ENCODE measurements at regions not wholly inside any gene's neighbourhood (a gene's known extent, or its start where the extent isn't known, plus 50 kb on each side); places are given as distances from the start of the nearest gene placed in this dataset.

DNA sequence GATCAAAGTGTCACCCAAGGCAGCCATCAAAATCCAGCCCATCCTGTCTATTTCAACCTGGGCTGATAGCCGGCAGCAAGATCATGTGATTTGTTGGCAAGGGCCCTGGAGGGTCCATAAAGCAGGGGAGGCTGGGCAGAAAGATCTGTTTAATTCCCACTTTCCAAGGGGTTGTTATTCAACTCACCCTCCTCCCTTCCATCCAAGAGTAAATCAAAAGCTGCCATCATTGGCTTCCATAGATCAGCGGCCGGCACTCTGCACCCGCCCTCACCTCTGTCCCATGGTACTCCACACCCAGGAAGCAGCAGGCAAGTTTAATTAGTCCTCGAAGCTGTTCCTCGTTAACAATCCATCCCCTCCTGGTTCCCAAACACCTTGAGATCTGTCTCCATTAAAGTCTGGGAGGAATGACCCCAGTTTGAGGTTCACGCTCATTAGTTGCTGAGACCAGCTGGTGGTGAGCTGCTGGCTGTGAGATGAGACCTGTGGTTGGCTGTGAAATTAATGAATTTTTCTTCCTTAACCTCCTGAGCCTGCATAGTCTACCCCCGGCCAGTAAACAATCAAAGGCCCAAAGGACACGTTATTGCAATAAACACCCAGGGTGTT is 120.6 kb upstream of the CHST15 start:
- H3K36me3 ChIP-seq, result no peaks in the 10 kb centered on the region
- H3K4me1 ChIP-seq, result no peaks in the 10 kb centered on the region
- no peak for TF ChIP-seq CTCF (IDR thresholded peaks at IDR 0.05)
- H3K4me3 ChIP-seq, result no peak overlapping the region
- intact Hi-C loops (cut with DNase I), result no loop called here
- peaks cover 0 to 15% (median 0%) of the 10 kb centered on the region in 11 donors for H3K9me3 ChIP-seq
- no peak overlapping the region for H3K27ac ChIP-seq
- H3K27me3 ChIP-seq, result peaks cover 0 to 11% (median 0%) of the 10 kb centered on the region in 7 donors
- 87 to 88% methylated on average over 9 of the region's 9 CpGs for WGBS, 2 donors
- DNase-seq (no peak), ATAC-seq (no peak)

GRCh38 chr10:124213471-124213870 is 120.1 kb upstream of the CHST15 start:
- DNase-seq (no peak), ATAC-seq (no peak)
- Histone ChIP-seq H3K27me3 (peaks cover 0 to 11% (median 0%) of the 10 kb centered on the region in 7 donors), H3K4me3 (no peak overlapping the region), H3K9me3 (peaks cover 0 to 15% (median 0%) of the 10 kb centered on the region in 11 donors), H3K27ac (no peak overlapping the region), H3K36me3 (no peaks in the 10 kb centered on the region), H3K4me1 (no peaks in the 10 kb centered on the region)
- intact Hi-C loops (cut with DNase I), result no loop called here
- TF ChIP-seq CTCF (IDR thresholded peaks at IDR 0.05), result no peak
- WGBS, 2 donors, result 91 to 92% methylated on average over 2 of the region's 2 CpGs

DNA sequence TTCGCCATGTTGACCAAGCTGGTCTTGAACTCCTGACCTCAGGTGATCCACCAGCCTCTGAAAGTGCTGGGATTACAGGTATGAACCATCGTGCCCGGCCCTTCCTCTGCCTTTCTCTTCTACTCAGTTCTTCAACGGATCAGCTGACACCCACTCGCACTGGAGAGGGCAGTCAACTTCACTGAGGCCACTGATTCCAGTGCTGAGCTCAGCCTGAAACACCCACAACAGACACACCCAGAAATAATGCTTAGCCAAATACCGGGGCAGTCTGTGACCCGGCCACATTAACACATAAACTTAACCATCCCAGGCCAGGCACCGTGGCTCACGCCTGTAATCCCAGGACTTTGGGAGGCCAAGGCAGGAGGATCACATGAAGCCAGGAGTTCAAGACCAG is 119.3 kb upstream of the CHST15 start:
- Histone ChIP-seq H3K27me3 (peaks cover 0 to 11% (median 0%) of the 10 kb centered on the region in 7 donors), H3K27ac (no peak overlapping the region), H3K36me3 (no peaks in the 10 kb centered on the region), H3K4me1 (no peaks in the 10 kb centered on the region), H3K4me3 (no peak overlapping the region), H3K9me3 (peaks cover 0 to 15% (median 0%) of the 10 kb centered on the region in 11 donors)
- no peak for TF ChIP-seq CTCF (IDR thresholded peaks at IDR 0.05)
- intact Hi-C loops (cut with DNase I), result no loop called here
- 91 to 94% methylated on average over 9 of the region's 9 CpGs for WGBS, 2 donors
- DNase-seq (no peak), ATAC-seq (no peak)

DNA sequence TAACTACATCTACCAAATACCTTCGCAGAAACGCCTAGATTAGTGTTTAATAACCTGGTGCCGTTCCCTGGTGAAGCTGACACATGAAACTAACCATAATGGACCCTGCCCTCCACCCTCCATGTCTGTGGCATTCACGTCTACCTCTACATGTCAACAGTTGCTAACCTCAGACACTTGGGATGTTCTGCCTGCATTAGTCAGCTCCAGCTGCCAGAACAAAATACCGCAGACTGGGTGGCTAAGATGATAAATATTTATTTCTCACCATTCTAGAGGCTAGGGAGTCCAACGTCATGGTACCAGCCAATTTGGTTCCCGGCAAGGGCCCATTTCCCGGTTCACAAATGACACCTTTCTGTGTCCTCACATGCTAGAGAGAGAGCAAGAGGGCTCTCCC is 118.5 kb upstream of the CHST15 start:
- Histone ChIP-seq H3K27ac (no peak overlapping the region), H3K36me3 (no peaks in the 10 kb centered on the region), H3K4me3 (no peak overlapping the region), H3K4me1 (no peaks in the 10 kb centered on the region), H3K9me3 (peaks cover 0 to 20% (median 0%) of the 10 kb centered on the region in 11 donors), H3K27me3 (peaks cover 0 to 4% (median 0%) of the 10 kb centered on the region in 7 donors)
- TF ChIP-seq CTCF (IDR thresholded peaks at IDR 0.05), result no peak
- no peak for DNase-seq
- ATAC-seq, result no peak
- 85 to 92% methylated on average over 8 of the region's 8 CpGs for WGBS, 2 donors
- intact Hi-C loops (cut with DNase I), result no loop called here

Data from heart right ventricle (tissue), 16 donors.